H1 (cell line): ENCODE measurements at regions not wholly inside any gene's neighbourhood (a gene's known extent, or its start where the extent isn't known, plus 50 kb on each side); places are given as distances from the start of the nearest gene placed in this dataset.

ENCODE experiments used
- CTCF ChIA-PET: fragments of 300-600 bp; sonication (Branson Sonifier 250); formaldehyde crosslinking; loops from one replicate; lab custom pipeline; 2021; ENCODE audit not compliant: partially characterized antibody; lab: Charles Lee
- POLR2A ChIA-PET: fragments of 300-600 bp; sonication (Branson Sonifier 250); formaldehyde crosslinking; loops from one replicate; lab custom pipeline; 2021; ENCODE audit warnings: inconsistent platforms; ENCODE audit not compliant: partially characterized antibody; lab: Charles Lee
- DNase-seq, 2 experiments: peaks; one replicate each; pipeline versions ENCODE4 v3.0.0 to v3.0.0-alpha.2; 2010 to 2022; ENCODE audit warnings: low spot score in 2 of 2, low read depth in 1 of 2, mixed read lengths in 1 of 2
- FAIRE-seq: peaks from 2 replicates; lab custom pipeline; 2011; peaks lifted over from hg19 to GRCh38; lab: Jason Lieb, UNC
- H2AFZ ChIP-seq: 2 replicates; pipeline ENCODE4 v1.8.1; 2012; ENCODE audit warnings: low read length, inconsistent platforms
- H2AK5ac ChIP-seq: 2 replicates; pipeline ENCODE4 v1.6.1; 2013; ENCODE audit warnings: low read depth, low read length
- H2BK120ac ChIP-seq: replicated peaks from 2 replicates; pipeline ENCODE3; 2013; ENCODE audit warnings: low read depth, low read length, inconsistent platforms
- H2BK12ac ChIP-seq: 2 replicates; pipeline ENCODE4 v1.6.1; 2013; ENCODE audit warnings: low read depth, low read length
- H2BK15ac ChIP-seq: 2 replicates; pipeline ENCODE4 v1.6.1; 2013; ENCODE audit warnings: low read length
- H2BK20ac ChIP-seq: 2 replicates; pipeline ENCODE4 v1.6.1; 2013; ENCODE audit warnings: low read length
- H2BK5ac ChIP-seq: 2 replicates; pipeline ENCODE4 v1.6.1; 2013; ENCODE audit warnings: low read depth, low read length
- H3K14ac ChIP-seq: 2 replicates; pipeline ENCODE4 v1.6.1; 2013; ENCODE audit warnings: inconsistent platforms; ENCODE audit not compliant: insufficient read length
- H3K18ac ChIP-seq: 2 replicates; pipeline ENCODE4 v1.6.1; 2013; ENCODE audit warnings: low read length; ENCODE audit errors: extremely low read depth
- H3K23ac ChIP-seq: 2 replicates; pipeline ENCODE4 v1.6.1; 2013; ENCODE audit warnings: inconsistent platforms; ENCODE audit not compliant: insufficient read length
- H3K23me2 ChIP-seq: 2 replicates; pipeline ENCODE4 v1.6.1; 2013; ENCODE audit warnings: low read depth, low read length
- H3K27ac ChIP-seq: 2 replicates; pipeline ENCODE4 v1.6.1; 2011; ENCODE audit warnings: low read depth, low read length, inconsistent platforms
- H3K27me3 ChIP-seq, 4 experiments: replicated peaks in 1 of 4; 1 replicate in 1 of 4; 2 replicates in 3 of 4; pipeline versions ENCODE4 v1.6.1 to v1.8.1; 2011 to 2013; ENCODE audit warnings: low read length in 3 of 4, mild to moderate bottlenecking in 3 of 4, inconsistent platforms in 2 of 4, mixed read lengths in 2 of 4, moderate library complexity in 1 of 4; ENCODE audit not compliant: control insufficient read depth in 3 of 4, insufficient read depth in 3 of 4; ENCODE audit errors: extremely low read depth in 1 of 4
- H3K36me3 ChIP-seq, 4 experiments: 2 replicates each; pipeline versions ENCODE4 v1.6.1 to v1.8.1; 2011 to 2013; ENCODE audit warnings: mild to moderate bottlenecking in 4 of 4, low read length in 3 of 4, moderate library complexity in 2 of 4, control low read depth in 1 of 4, inconsistent platforms in 1 of 4; ENCODE audit not compliant: insufficient read depth in 4 of 4, control insufficient read depth in 2 of 4
- H3K4ac ChIP-seq: replicated peaks from 2 replicates; pipeline ENCODE3; 2013; ENCODE audit warnings: low read length, low read depth, mixed read lengths, inconsistent platforms; ENCODE audit not compliant: insufficient read length
- H3K4me1 ChIP-seq, 4 experiments: replicated peaks in 1 of 4; 1 replicate in 1 of 4; 2 replicates in 3 of 4; pipeline versions ENCODE4 v1.6.1 to v1.8.1; 2011 to 2013; ENCODE audit warnings: low read length in 3 of 4, inconsistent platforms in 2 of 4, mixed read lengths in 1 of 4; ENCODE audit not compliant: insufficient read depth in 4 of 4, control insufficient read depth in 3 of 4
- H3K4me2 ChIP-seq, 2 experiments: 2 replicates each; pipeline versions ENCODE4 v1.6.1 to v1.8.1; 2011 to 2013; ENCODE audit warnings: low read depth in 2 of 2, low read length in 2 of 2, control low read depth in 1 of 2, inconsistent platforms in 1 of 2, mild to moderate bottlenecking in 1 of 2; ENCODE audit not compliant: insufficient read depth in 1 of 2
- H3K4me3 ChIP-seq, 4 experiments: fragments of 200-600, 300-600 bp in 1 of 4; sonication (generic), shearing (Covaris generic), sonication (Bioruptor Twin) in 1 of 4; 2 replicates each; pipeline versions ENCODE4 v1.5.1 to v1.8.1; 2011 to 2016; ENCODE audit warnings: low read length in 4 of 4, low read depth in 3 of 4, control low read depth in 2 of 4, inconsistent platforms in 2 of 4, mild to moderate bottlenecking in 2 of 4, mixed read lengths in 1 of 4, moderate library complexity in 1 of 4; ENCODE audit not compliant: insufficient read depth in 2 of 4; ENCODE audit errors: extremely low read depth in 1 of 4
- H3K56ac ChIP-seq: replicated peaks from 2 replicates; pipeline ENCODE3; 2013; ENCODE audit warnings: low read depth, mild to moderate bottlenecking, mixed read lengths, low read length, inconsistent platforms; ENCODE audit not compliant: insufficient read length
- H3K79me1 ChIP-seq: 2 replicates; pipeline ENCODE4 v1.6.1; 2013; ENCODE audit warnings: low read depth, low read length, control low read depth
- H3K79me2 ChIP-seq, 2 experiments: 2 replicates each; pipeline versions ENCODE4 v1.6.1 to v1.8.1; 2012 to 2013; ENCODE audit warnings: low read length in 2 of 2, mild to moderate bottlenecking in 2 of 2, inconsistent platforms in 1 of 2; ENCODE audit not compliant: insufficient read depth in 2 of 2, control insufficient read depth in 1 of 2
- H3K9ac ChIP-seq, 4 experiments: replicated peaks in 1 of 4; 1 replicate in 1 of 4; 2 replicates in 3 of 4; pipeline versions ENCODE4 v1.6.1 to v1.8.1; 2011 to 2013; ENCODE audit warnings: low read depth in 3 of 4, low read length in 3 of 4, control low read depth in 2 of 4, mild to moderate bottlenecking in 2 of 4, moderate library complexity in 2 of 4, inconsistent platforms in 1 of 4; ENCODE audit errors: extremely low read depth in 1 of 4
- H3K9me3 ChIP-seq, 2 experiments: 2 replicates each; pipeline versions ENCODE4 v1.6.1 to v1.8.1; 2012 to 2013; ENCODE audit warnings: mild to moderate bottlenecking in 2 of 2, moderate library complexity in 2 of 2, control low read depth in 1 of 2, inconsistent platforms in 1 of 2, low read depth in 1 of 2, low read length in 1 of 2, mixed read lengths in 1 of 2; ENCODE audit not compliant: insufficient read depth in 2 of 2
- H4K20me1 ChIP-seq, 2 experiments: replicated peaks in 1 of 2; 2 replicates each; pipeline versions ENCODE3 to v1.8.1; 2011 to 2013; ENCODE audit warnings: inconsistent platforms in 2 of 2, low read length in 2 of 2, mild to moderate bottlenecking in 1 of 2; ENCODE audit not compliant: insufficient read depth in 2 of 2, control insufficient read depth in 1 of 2
- H4K5ac ChIP-seq: 2 replicates; pipeline ENCODE4 v1.6.1; 2013; ENCODE audit warnings: low read length, low read depth, mixed read lengths, inconsistent platforms; ENCODE audit not compliant: insufficient read length
- H4K8ac ChIP-seq: 2 replicates; pipeline ENCODE4 v1.8.0; 2013; ENCODE audit warnings: mild to moderate bottlenecking, moderate library complexity, low read length, inconsistent platforms; ENCODE audit not compliant: insufficient read depth; ENCODE audit errors: extremely low read depth
- H4K91ac ChIP-seq: replicated peaks from 2 replicates; pipeline ENCODE3; 2013; ENCODE audit warnings: low read length, mixed read lengths, inconsistent platforms; ENCODE audit not compliant: insufficient read length
- ASH2L ChIP-seq: fragments of 200-600, 300-600 bp; sonication (generic); IDR thresholded peaks from one replicate; pipeline ENCODE4 v1.7.1; 2017; ENCODE audit warnings: low read length
- ATF3 ChIP-seq: IDR thresholded peaks from 2 replicates; pipeline ENCODE4 v1.6.1; 2011; ENCODE audit warnings: low read depth, mild to moderate bottlenecking, low read length; ENCODE audit not compliant: insufficient read depth
- BRCA1 ChIP-seq: IDR thresholded peaks from 2 replicates; pipeline ENCODE4 v1.6.1; 2012; ENCODE audit warnings: low read depth, low read length, improper control_type of control experiment
- EP300 ChIP-seq, 2 experiments: IDR thresholded peaks; 1 replicate in 1 of 2; 2 replicates in 1 of 2; pipeline ENCODE4 v1.6.1; 2011 to 2012; ENCODE audit warnings: low read depth in 2 of 2, low read length in 2 of 2, mild to moderate bottlenecking in 2 of 2, borderline replicate concordance in 1 of 2, inconsistent platforms in 1 of 2, moderate library complexity in 1 of 2
- GTF2F1 ChIP-seq: IDR thresholded peaks from 2 replicates; pipeline ENCODE4 v1.6.1; 2012; ENCODE audit warnings: low read depth, low read length, improper control_type of control experiment, borderline replicate concordance
- HDAC6 ChIP-seq: IDR thresholded peaks from one replicate; pipeline ENCODE4 v1.7.1; 2012; ENCODE audit warnings: low read depth, mild to moderate bottlenecking, inconsistent platforms, low read length, moderate library complexity
- NANOG ChIP-seq: IDR thresholded peaks from 2 replicates; pipeline ENCODE4 v1.6.1; 2011; ENCODE audit warnings: low read length, low read depth, mild to moderate bottlenecking, inconsistent platforms; ENCODE audit not compliant: insufficient read depth, poor library complexity, severe bottlenecking
- NRF1 ChIP-seq: IDR thresholded peaks from 2 replicates; pipeline ENCODE4 v1.6.1; 2011; ENCODE audit warnings: mild to moderate bottlenecking, low read depth, low read length, improper control_type of control experiment
- RAD21 ChIP-seq, 2 experiments: IDR thresholded peaks in 1 of 2; conservative IDR thresholded peaks in 1 of 2; 2 replicates each; pipeline ENCODE4 v1.6.1; 2011; ENCODE audit warnings: low read depth in 2 of 2, low read length in 2 of 2, improper control_type of control experiment in 1 of 2, inconsistent platforms in 1 of 2, mild to moderate bottlenecking in 1 of 2, moderate library complexity in 1 of 2
- SUZ12 ChIP-seq: fragments of 200-600 bp; sonication (generic); IDR thresholded peaks from 2 replicates; pipeline ENCODE4 v1.6.1; 2012; ENCODE audit warnings: mild to moderate bottlenecking, inconsistent platforms, low read length, moderate library complexity, mixed read lengths
- WGBS, 2 experiments: shearing (Covaris generic) in 1 of 2; methylation state at CpG; one replicate each; pipeline versions ENCODE4 v1.1.6 to v1.1.7; 2013 to 2015; ENCODE audit warnings: low lambda C conversion rate in 2 of 2, mixed read lengths in 2 of 2, inconsistent platforms in 1 of 2, low coverage in 1 of 2, missing lambda C conversion rate in 1 of 2; ENCODE audit not compliant: insufficient replicate concordance in 2 of 2, insufficient coverage in 1 of 2, insufficient read length in 1 of 2; ENCODE audit errors: extremely low coverage in 1 of 2, missing lambda C conversion rate in 1 of 2; 5-methylcytosine and 5-hydroxymethylcytosine counted together

- no peak overlapping the region for H3K56ac ChIP-seq
- no peak overlapping the region for H3K4me3 ChIP-seq
- no peak overlapping the region for H3K27ac ChIP-seq
- DNase-seq, result no peak
- H2BK15ac ChIP-seq, result no peak overlapping the region
- no peaks in the 10 kb centered on the region for H3K27me3 ChIP-seq
- no peak overlapping the region for H2AFZ ChIP-seq
- no peak overlapping the region for H3K14ac ChIP-seq
- no peak overlapping the region for H4K5ac ChIP-seq
- no peak for FAIRE-seq
- no peak overlapping the region for H3K18ac ChIP-seq
- no peak overlapping the region for H4K91ac ChIP-seq
- no peaks in the 10 kb centered on the region for H4K20me1 ChIP-seq
- no peaks in the 10 kb centered on the region for H3K79me1 ChIP-seq
- ChIA-PET POLR2A (interaction anchor here (1.2 kb wide), 1 partner anchor 10 kb away, joined by 3 read pairs; no protein-coding TSS in a partner anchor), CTCF (no interaction called here)
- no peak overlapping the region for H3K23ac ChIP-seq
- H3K23me2 ChIP-seq, result no peaks in the 10 kb centered on the region
- no peak overlapping the region for H2AK5ac ChIP-seq
- no peak overlapping the region for H2BK5ac ChIP-seq
- no peak overlapping the region for H4K8ac ChIP-seq
- H3K9ac ChIP-seq, result no peak overlapping the region
- no peaks in the 10 kb centered on the region for H3K9me3 ChIP-seq
- TF ChIP-seq SUZ12 (no peak), NANOG (no peak), BRCA1 (no peak), GTF2F1 (no peak), NRF1 (no peak), RAD21 (IDR thresholded peaks at IDR 0.05 in 1 of 2, conservative IDR thresholded peaks at IDR 0.05 in 1 of 2; ENCODE audit: low read depth in 2 of 2, low read length in 2 of 2) (no peak), ATF3 (no peak), HDAC6 (no peak), EP300 (IDR thresholded peaks at IDR 0.05; ENCODE audit: borderline replicate concordance in 1 of 2, low read depth in 2 of 2, low read length in 2 of 2) (no peak), ASH2L (no peak)
- H3K4me2 ChIP-seq, result no peak overlapping the region
- no peak overlapping the region for H3K4ac ChIP-seq
- H2BK20ac ChIP-seq, result no peak overlapping the region
- H3K79me2 ChIP-seq, result no peaks in the 10 kb centered on the region
- 89% methylated on average over 3 of the region's 3 CpGs; no CpG with 5 or more reads in 1 of the 2 experiments for WGBS, 2 experiments
- no peak overlapping the region for H2BK12ac ChIP-seq
- H3K4me1 ChIP-seq, result peaks cover 0 to 6% (median 1%) of the 10 kb centered on the region in 4 experiments; a peak in 2 of 7 replicates
- H2BK120ac ChIP-seq, result no peak overlapping the region
- no peaks in the 10 kb centered on the region for H3K36me3 ChIP-seq
Observed at GRCh38 chr5:167633114-167633513, 658.3 kb upstream of the WWC1 start.
